RWPE1 (cell line): ENCODE measurements at regions not wholly inside any gene's neighbourhood (a gene's known extent, or its start where the extent isn't known, plus 50 kb on each side); places are given as distances from the start of the nearest gene placed in this dataset.

Source experiments
- CTCF ChIA-PET: fragments of 350-600 bp; sonication (Branson Sonifier 250); formaldehyde crosslinking; extraction: SDS; loops from one replicate; lab custom pipeline; 2021; lab: Yijun Ruan, JAX
- POLR2A ChIA-PET: fragments of 400-600 bp; formaldehyde crosslinking; extraction: SDS; loops from one replicate; lab custom pipeline; 2020; ENCODE audit warnings: antibody characterized with exemption; ENCODE audit not compliant: low non-redundant PET; lab: Yijun Ruan, JAX
- DNase-seq: peaks from one replicate; pipeline ENCODE4 v3.0.0; 2012; ENCODE audit warnings: low spot score
- H3K27ac ChIP-seq: fragments of 450-650 bp; 2 replicates; pipeline ENCODE4 v1.5.1; 2017
- TF ChIP-seq, protein P1 (sequence below): fragments of 450-650 bp; conservative IDR thresholded peaks from 2 replicates; pipeline ENCODE4 v1.5.1; 2017; ENCODE audit warnings: low read depth, mild to moderate bottlenecking

GRCh38 chr13:76474356-76474755, 411.8 kb downstream of the KCTD12 start:
- H3K27ac ChIP-seq: no peak overlapping the region
- DNase-seq: no peak
- TF ChIP-seq, protein P1, sequence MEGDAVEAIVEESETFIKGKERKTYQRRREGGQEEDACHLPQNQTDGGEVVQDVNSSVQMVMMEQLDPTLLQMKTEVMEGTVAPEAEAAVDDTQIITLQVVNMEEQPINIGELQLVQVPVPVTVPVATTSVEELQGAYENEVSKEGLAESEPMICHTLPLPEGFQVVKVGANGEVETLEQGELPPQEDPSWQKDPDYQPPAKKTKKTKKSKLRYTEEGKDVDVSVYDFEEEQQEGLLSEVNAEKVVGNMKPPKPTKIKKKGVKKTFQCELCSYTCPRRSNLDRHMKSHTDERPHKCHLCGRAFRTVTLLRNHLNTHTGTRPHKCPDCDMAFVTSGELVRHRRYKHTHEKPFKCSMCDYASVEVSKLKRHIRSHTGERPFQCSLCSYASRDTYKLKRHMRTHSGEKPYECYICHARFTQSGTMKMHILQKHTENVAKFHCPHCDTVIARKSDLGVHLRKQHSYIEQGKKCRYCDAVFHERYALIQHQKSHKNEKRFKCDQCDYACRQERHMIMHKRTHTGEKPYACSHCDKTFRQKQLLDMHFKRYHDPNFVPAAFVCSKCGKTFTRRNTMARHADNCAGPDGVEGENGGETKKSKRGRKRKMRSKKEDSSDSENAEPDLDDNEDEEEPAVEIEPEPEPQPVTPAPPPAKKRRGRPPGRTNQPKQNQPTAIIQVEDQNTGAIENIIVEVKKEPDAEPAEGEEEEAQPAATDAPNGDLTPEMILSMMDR: no peak
- ChIA-PET CTCF (interaction anchor here (0.6 kb wide), 3 partner anchors 16 to 790 kb away, joined by 3 read pairs; no protein-coding TSS in a partner anchor), POLR2A (no interaction called here)

GRCh38 chr13:76473552-76474134, 412.6 kb downstream of the KCTD12 start:
- no peak overlapping the region for H3K27ac ChIP-seq
- ChIA-PET CTCF (interaction anchor here (0.6 to 0.7 kb wide), 6 partner anchors 16 to 789 kb away, joined by 3 to 4 read pairs (median 3); no protein-coding TSS in a partner anchor), POLR2A (no interaction called here)
- DNase-seq: peak; percentile 54
- TF ChIP-seq, protein P1: peak; percentile 73

- H3K27ac ChIP-seq: no peak overlapping the region
- TF ChIP-seq, protein P1: no peak
- no peak for DNase-seq
- ChIA-PET POLR2A (no interaction called here), CTCF (interaction anchor here (0.6 to 0.7 kb wide), 2 partner anchors 537 to 597 kb away, joined by 3 read pairs; no protein-coding TSS in a partner anchor)
These were observed 413.3 kb downstream of the KCTD12 start for GRCh38 chr13:76472916-76473315.

GRCh38 chr13:76471486-76471885, 414.7 kb downstream of the KCTD12 start:
- CTCF ChIA-PET: interaction anchor here (0.7 kb wide), 1 partner anchor 595 kb away, joined by 4 read pairs; no protein-coding TSS in a partner anchor
- H3K27ac ChIP-seq: no peak overlapping the region
- POLR2A ChIA-PET: no interaction called here
- DNase-seq: no peak
- TF ChIP-seq, protein P1: no peak

DNA sequence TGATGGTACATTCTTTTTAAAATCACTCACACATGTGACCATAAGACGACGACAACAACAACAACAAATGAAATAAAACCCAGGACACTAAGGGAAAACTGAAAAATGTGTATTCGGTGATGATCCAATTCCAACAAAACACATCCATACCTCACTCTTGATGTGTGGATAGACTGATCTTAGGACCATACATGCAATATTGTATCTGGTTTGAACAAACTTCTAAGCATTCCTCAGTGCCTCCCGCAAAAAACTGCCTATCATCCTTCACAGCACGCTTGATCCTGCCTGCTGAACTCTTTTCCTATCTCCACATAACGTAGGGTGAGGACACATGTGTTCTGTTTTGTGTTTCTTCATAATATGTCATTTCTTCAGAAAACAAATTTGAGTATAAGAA, 415.2 kb downstream of the KCTD12 start:
- ChIA-PET CTCF (interaction anchor here (0.7 kb wide), 1 partner anchor 594 kb away, joined by 4 read pairs; no protein-coding TSS in a partner anchor), POLR2A (no interaction called here)
- TF ChIP-seq, protein P1: no peak
- no peak for DNase-seq
- H3K27ac ChIP-seq: no peak overlapping the region

DNA sequence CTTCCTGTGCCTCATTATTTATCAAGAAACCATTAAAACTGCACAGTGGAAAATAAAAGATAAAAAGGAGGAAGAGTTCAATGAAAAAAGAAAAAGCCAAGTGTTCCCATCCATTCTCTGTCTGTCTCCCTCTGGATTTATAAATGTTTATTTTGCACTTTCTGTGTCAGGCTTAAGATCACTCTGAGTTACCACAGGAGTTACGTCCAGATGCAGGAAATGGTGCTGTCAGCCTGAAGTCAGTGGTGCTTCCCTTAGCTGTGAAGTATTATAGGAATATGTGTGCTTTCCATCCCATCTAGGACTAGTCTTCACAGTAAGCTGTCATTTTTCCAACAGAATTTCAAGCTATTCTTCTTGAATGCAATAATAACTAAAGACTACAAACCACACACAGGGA, 420.2 kb downstream of the KCTD12 start:
- TF ChIP-seq, protein P1: no peak
- H3K27ac ChIP-seq: no peak overlapping the region
- ChIA-PET CTCF (interaction anchor here (0.6 kb wide), 1 partner anchor 296 kb away, joined by 4 read pairs; no protein-coding TSS in a partner anchor), POLR2A (no interaction called here)
- DNase-seq: no peak
